K562 (cell line): ENCODE measurements at regions not wholly inside any gene's neighbourhood (a gene's known extent, or its start where the extent isn't known, plus 50 kb on each side); places are given as distances from the start of the nearest gene placed in this dataset.
A peak's percentile ranks its signal among the peaks of the same experiment; 100 is the strongest.

Experiments used
- ATAC-seq: fragments of 200-7000 bp; cut with Tn5 transposase; 3 replicates; pipeline ENCODE4 v1.9.1; 2020; ENCODE audit warnings: moderate library complexity
- BruUV-seq: library from RNA; stranded (reverse); fragments of 400-500 nt; replicated peaks from 2 replicates; lab custom pipeline; 2021; lab: Mats Ljungman, UMichigan
- CTCF ChIA-PET: fragments of 300-600 bp; formaldehyde crosslinking; extraction: SDS; loops from one replicate; lab custom pipeline; 2021; ENCODE audit warnings: low intra/inter-chr PET ratio; lab: Yijun Ruan, JAX
- POLR2A ChIA-PET: fragments of 300-600, 350-650 bp; sonication (Branson Sonifier 250); formaldehyde crosslinking; extraction: SDS; loops from one replicate; lab custom pipeline; 2021; ENCODE audit warnings: antibody characterized with exemption, inconsistent platforms; lab: Yijun Ruan, JAX
- DNase-seq, 4 experiments: peaks; one replicate each; pipeline versions ENCODE4 v3.0.0 to v3.0.0-alpha.2; 2011 to 2018; ENCODE audit warnings: low spot score in 3 of 4, mixed read lengths in 3 of 4; ENCODE audit errors: extremely low read depth in 1 of 4
- FAIRE-seq: peaks from 2 replicates; lab custom pipeline; 2011; peaks lifted over from hg19 to GRCh38; lab: Jason Lieb, UNC
- H2AFZ ChIP-seq: 2 replicates; pipeline ENCODE4 v1.6.0; 2011; ENCODE audit warnings: low read depth, low read length, control low read depth, inconsistent platforms
- H3K27ac ChIP-seq: fragments of 200-600 bp; 3 replicates; pipeline ENCODE4 v1.8.0; 2011; ENCODE audit warnings: low read depth, mild to moderate bottlenecking, control low read depth, inconsistent platforms, low read length, moderate library complexity, mixed read lengths; ENCODE audit errors: extremely low read depth
- H3K27me3 ChIP-seq, 2 experiments: fragments of 300-600 bp in 1 of 2; 2 replicates in 1 of 2; 3 replicates in 1 of 2; pipeline versions ENCODE4 v1.6.0 to v1.8.0; 2011; ENCODE audit warnings: inconsistent platforms in 2 of 2, low read length in 2 of 2, mild to moderate bottlenecking in 1 of 2, mixed read lengths in 1 of 2, moderate library complexity in 1 of 2; ENCODE audit not compliant: control insufficient read depth in 2 of 2, insufficient read depth in 2 of 2
- H3K36me3 ChIP-seq: fragments of 300-600 bp; 3 replicates; pipeline ENCODE4 v1.8.0; 2011; ENCODE audit warnings: mild to moderate bottlenecking, low read length, inconsistent platforms; ENCODE audit not compliant: control insufficient read depth, insufficient read depth
- H3K4me1 ChIP-seq, 2 experiments: fragments of 200-600 bp in 1 of 2; replicated peaks in 1 of 2; 2 replicates in 1 of 2; 3 replicates in 1 of 2; pipeline versions ENCODE4 v1.5.1 to v1.8.0; 2011; ENCODE audit warnings: inconsistent platforms in 2 of 2, low read length in 2 of 2, mild to moderate bottlenecking in 1 of 2, mixed read lengths in 1 of 2, moderate library complexity in 1 of 2; ENCODE audit not compliant: control insufficient read depth in 2 of 2, insufficient read depth in 2 of 2
- H3K4me2 ChIP-seq: 2 replicates; pipeline ENCODE4 v1.6.1; 2011; ENCODE audit warnings: low read length, control low read depth, inconsistent platforms, mixed read lengths; ENCODE audit not compliant: insufficient read depth
- H3K4me3 ChIP-seq: fragments of 200-600 bp; sonication (generic), shearing (Covaris generic); 2 replicates; pipeline ENCODE4 v1.5.1; 2016; ENCODE audit warnings: control low read depth, inconsistent platforms
- H3K79me2 ChIP-seq: fragments of 200-600 bp; 3 replicates; pipeline ENCODE4 v1.8.0; 2011; ENCODE audit warnings: low read length, inconsistent platforms; ENCODE audit not compliant: control insufficient read depth, insufficient read depth
- H3K9ac ChIP-seq, 2 experiments: 2 replicates each; pipeline versions ENCODE4 v1.6.0 to v1.6.1; 2011; ENCODE audit warnings: low read depth in 2 of 2, low read length in 2 of 2, control low read depth in 1 of 2, inconsistent platforms in 1 of 2, mild to moderate bottlenecking in 1 of 2, mixed read lengths in 1 of 2; ENCODE audit not compliant: insufficient read depth in 1 of 2
- H3K9me1 ChIP-seq: one replicate; pipeline ENCODE4 v1.6.0; 2011; ENCODE audit warnings: inconsistent platforms, mild to moderate bottlenecking, low read length, moderate library complexity; ENCODE audit not compliant: control insufficient read depth, insufficient read depth
- H3K9me3 ChIP-seq: replicated peaks from 2 replicates; pipeline ENCODE4 v1.5.1; 2011; ENCODE audit warnings: low read depth, low read length, inconsistent platforms; ENCODE audit not compliant: control insufficient read depth, insufficient read depth
- H4K20me1 ChIP-seq: replicated peaks from 2 replicates; pipeline ENCODE4 v1.6.1; 2011; ENCODE audit warnings: low read length, inconsistent platforms, mixed read lengths; ENCODE audit not compliant: control insufficient read depth, insufficient read depth
- ATF1 ChIP-seq, 2 experiments: fragments of 450-650 bp in 1 of 2; IDR thresholded peaks; 2 replicates each; pipeline ENCODE4 v1.6.1; 2016; ENCODE audit warnings: missing compliant biosample characterization in 1 of 2, missing genetic modification characterization in 1 of 2
- HNRNPH1 ChIP-seq: fragments of 200-400 bp; formaldehyde crosslinking; optimal IDR thresholded peaks from 2 replicates; pipeline ENCODE3; 2017; ENCODE audit warnings: low read depth, mild to moderate bottlenecking, low read length, moderate library complexity
- KDM2B ChIP-seq: fragments of 250-450 bp; sonication (Bioruptor Pico); IDR thresholded peaks from 2 replicates; pipeline ENCODE4 v1.8.0; 2021; ENCODE audit warnings: mild to moderate bottlenecking, moderate library complexity
- KLF10 ChIP-seq: fragments of 250-450 bp; sonication (Bioruptor Pico); IDR thresholded peaks from 2 replicates; pipeline ENCODE4 v1.6.1; 2021; ENCODE audit warnings: matching md5 sums
- MLX ChIP-seq, 2 experiments: fragments of 450-650 bp in 1 of 2; sonication (generic) in 1 of 2; formaldehyde crosslinking; conservative IDR thresholded peaks; 2 replicates each; pipeline versions ENCODE4 v1.4.0 to v1.8.1; 2020 to 2022; ENCODE audit warnings: mild to moderate bottlenecking in 1 of 2, missing genetic modification reagents in 1 of 2
- RBM39 ChIP-seq: fragments of 200-400 bp; formaldehyde crosslinking; optimal IDR thresholded peaks from 2 replicates; pipeline ENCODE3; 2018; ENCODE audit warnings: low read depth, low read length
- SIN3A ChIP-seq, 2 experiments: fragments of 150-350 bp in 1 of 2; IDR thresholded peaks; 2 replicates each; pipeline ENCODE4 v1.6.1; 2011 to 2016; ENCODE audit warnings: borderline replicate concordance in 2 of 2, low read depth in 2 of 2, low read length in 2 of 2, mild to moderate bottlenecking in 2 of 2, moderate library complexity in 2 of 2; ENCODE audit not compliant: control insufficient read depth in 1 of 2
- TARDBP ChIP-seq: fragments of 450-650 bp; IDR thresholded peaks from 2 replicates; pipeline ENCODE4 v1.6.1; 2016
- TBP ChIP-seq: optimal IDR thresholded peaks from 2 replicates; pipeline ENCODE3; 2011; ENCODE audit warnings: low read depth, low read length, improper control_type of control experiment
- ZBTB11 ChIP-seq, 3 experiments: fragments of 200-800 bp in 1 of 3; fragments of 250-450 bp in 1 of 3; fragments of 450-650 bp in 1 of 3; sonication (Bioruptor Pico) in 1 of 3; sonication (Bioruptor generic) in 1 of 3; formaldehyde crosslinking in 1 of 3; IDR thresholded peaks; 2 replicates each; pipeline versions ENCODE4 v1.6.1 to v1.8.0; 2016 to 2022; ENCODE audit warnings: mild to moderate bottlenecking in 2 of 3, missing genetic modification characterization in 2 of 3, missing compliant biosample characterization in 1 of 3, moderate library complexity in 1 of 3
- ZNF76 ChIP-seq: fragments of 250-450 bp; sonication (Bioruptor Pico); IDR thresholded peaks from 2 replicates; pipeline ENCODE4 v1.4.0; 2020; ENCODE audit warnings: mild to moderate bottlenecking, moderate library complexity, borderline replicate concordance
- ZNF785 ChIP-seq: fragments of 250-450 bp; sonication (Bioruptor Pico); IDR thresholded peaks from 2 replicates; pipeline ENCODE4 v1.4.0; 2020; ENCODE audit warnings: mild to moderate bottlenecking
- in situ Hi-C: fragments of 300-500 bp; cut with MboI; formaldehyde crosslinking; loops from 4 replicates; pipeline ENCODE4 v1.15.0; 2018; ENCODE audit warnings: inconsistent platforms, mixed read lengths
- intact Hi-C: fragments of 100-400 bp; cut with micrococcal nuclease; formaldehyde crosslinking; loops from 2 replicates; pipeline ENCODE4 v1.14.2; 2022

- TF ChIP-seq ATF1 (CRISPR knock-in tag; IDR thresholded peaks at IDR 0.05) (no peak), ATF1 (tag; IDR thresholded peaks at IDR 0.05) (no peak), KLF10 (CRISPR knock-in tag) (no peak), MLX (CRISPR knock-in tag; conservative IDR thresholded peaks at IDR 0.05) (no peak), TARDBP (no peak), ZNF76 (CRISPR knock-in tag) (no peak), HNRNPH1 (no peak), ZBTB11 (CRISPR knock-in tag; IDR thresholded peaks at IDR 0.05) (no peak), KDM2B (CRISPR knock-in tag) (no peak), TBP (no peak), ZNF785 (CRISPR knock-in tag) (no peak), RBM39 (no peak), SIN3A (IDR thresholded peaks at IDR 0.05; ENCODE audit: borderline replicate concordance in 2 of 2, control insufficient read depth in 1 of 2, low read depth in 2 of 2, low read length in 2 of 2) (no peak)
- ChIA-PET CTCF (no interaction called here), POLR2A (interaction anchor here (0.6 kb wide), 1 partner anchor 45 kb away, joined by 3 read pairs; no protein-coding TSS in a partner anchor)
Measured at GRCh38 chr10:26914898-26915297, 54.1 kb upstream of the ABI1 start.

More at GRCh38 chr10:26914898-26915297, 54.1 kb upstream of the ABI1 start:
- DNase-seq (no peak), FAIRE-seq (no peak), ATAC-seq (no peak)
- no peaks in the 10 kb centered on the region for H3K79me2 ChIP-seq
- BruUV-seq, result no TSS peak
- no peak overlapping the region for H3K9ac ChIP-seq
- H3K27me3 ChIP-seq, result no peaks in the 10 kb centered on the region
- in situ Hi-C loops, result no loop called here
- no peaks in the 10 kb centered on the region for H3K36me3 ChIP-seq
- no peaks in the 10 kb centered on the region; a peak in 1 of 5 replicates for H3K4me1 ChIP-seq
- H2AFZ ChIP-seq, result peak overlapping the region; percentile 19; the same call in 1 of the 2 replicates
- H3K4me3 ChIP-seq, result no peak overlapping the region
- H3K9me1 ChIP-seq, result no peaks in the 10 kb centered on the region
- no peak overlapping the region for H3K4me2 ChIP-seq
- no peak overlapping the region for H3K27ac ChIP-seq
- H3K9me3 ChIP-seq, result no peaks in the 10 kb centered on the region
- no peaks in the 10 kb centered on the region for H4K20me1 ChIP-seq
- intact Hi-C loops, result no loop called here
